Activated CD4-positive, CD25-positive, alpha-beta regulatory T cell (primary cell): ENCODE measurements at regions not wholly inside any gene's neighbourhood (a gene's known extent, or its start where the extent isn't known, plus 50 kb on each side); places are given as distances from the start of the nearest gene placed in this dataset.

Source experiments
- DNase-seq, 4 experiments: peaks; one replicate each; lab custom pipeline; 2025; lab: John Stamatoyannopoulos, UW

DNA sequence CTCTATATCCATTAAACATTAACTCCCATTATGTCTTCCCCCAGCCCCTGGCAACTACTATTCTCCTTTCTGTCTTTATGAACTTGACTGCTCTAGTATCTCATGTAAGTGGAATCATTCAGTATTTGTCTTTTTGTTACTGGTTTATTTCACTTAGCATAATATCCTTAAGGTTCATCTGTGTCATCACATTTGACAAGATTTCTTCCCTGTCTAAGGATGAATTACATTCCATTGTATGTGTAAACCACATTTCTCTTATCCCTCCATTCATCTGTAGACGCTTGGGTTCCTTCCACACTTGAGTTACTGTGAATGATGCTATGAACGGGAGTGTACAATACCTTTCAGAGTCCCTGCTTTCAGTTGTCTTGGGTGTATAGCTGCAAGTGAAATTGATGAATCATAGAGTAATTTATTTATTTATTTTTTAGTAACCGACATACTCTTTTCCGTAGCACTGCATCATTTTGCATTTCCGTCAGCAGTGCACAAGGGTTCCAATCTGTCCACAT, 399.7 kb upstream of the RBFOX1 start:
- no peak for DNase-seq

- DNase-seq = no peak
Observed at GRCh38 chr16:6929868-6930267, 402.8 kb upstream of the RBFOX1 start.

DNA sequence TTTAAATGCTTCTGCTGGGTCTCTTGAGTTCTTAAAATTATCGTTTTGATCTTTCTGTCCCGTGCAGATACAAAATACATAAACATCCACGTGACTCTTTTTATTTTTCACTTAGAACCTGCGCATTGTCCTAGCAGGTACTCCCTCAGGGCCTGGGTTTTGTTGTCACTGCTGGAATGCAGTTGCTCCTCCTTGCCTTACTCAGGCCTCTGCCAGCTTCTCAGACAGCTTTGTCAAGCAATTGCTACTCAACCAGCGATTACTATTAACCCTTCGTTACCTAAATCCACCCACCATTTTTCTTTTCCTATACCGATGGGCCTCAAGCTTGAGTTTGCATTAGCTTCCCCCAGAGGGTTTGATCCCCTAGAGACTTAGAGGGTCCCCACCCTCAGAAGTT, 405.9 kb upstream of the RBFOX1 start:
- DNase-seq = no peak

DNA sequence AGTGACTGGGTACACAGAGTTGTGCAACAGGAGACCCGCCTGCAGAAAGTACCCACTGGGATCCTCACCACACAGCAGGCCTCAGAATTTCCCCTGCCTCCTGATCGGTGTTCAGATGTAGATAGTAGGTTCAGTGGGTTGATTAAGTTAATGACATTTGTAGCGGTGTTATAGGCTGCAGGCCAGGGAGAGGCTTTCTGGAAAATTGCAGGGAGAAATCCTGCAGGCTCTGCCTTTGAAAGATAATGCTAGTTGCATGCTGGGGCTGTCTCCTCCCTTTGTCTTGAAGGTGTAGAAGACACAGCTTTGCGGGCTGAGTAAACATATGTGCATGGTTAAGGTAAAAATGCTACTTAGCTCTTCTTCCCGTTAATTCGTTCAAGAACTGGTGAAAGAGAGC, 406.3 kb upstream of the RBFOX1 start:
- no peak for DNase-seq

GRCh38 chr16:6918646-6919045, 414.0 kb upstream of the RBFOX1 start:
- no peak for DNase-seq

DNA sequence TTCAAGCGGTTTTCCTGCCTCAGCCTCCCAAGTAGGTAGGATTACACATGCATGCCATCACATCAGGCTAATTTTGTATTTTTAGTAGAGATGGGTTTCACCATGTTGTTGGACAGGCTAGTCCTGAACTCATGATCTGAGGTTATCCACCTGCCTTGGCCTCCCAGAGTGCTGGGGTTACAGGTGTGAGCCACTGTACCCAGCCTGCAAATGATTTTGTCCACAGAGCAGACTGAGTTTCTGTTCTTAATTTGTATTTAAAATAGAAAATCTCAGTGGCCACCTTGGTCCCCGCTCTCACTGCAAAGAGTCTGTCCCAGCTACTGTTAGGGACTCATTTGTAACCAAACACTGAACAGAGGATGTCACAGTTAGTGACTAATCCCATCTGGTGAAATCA, 415.7 kb upstream of the RBFOX1 start:
- no peak for DNase-seq

- DNase-seq = no peak
Observed at GRCh38 chr16:6913566-6913965, 419.1 kb upstream of the RBFOX1 start.

DNA sequence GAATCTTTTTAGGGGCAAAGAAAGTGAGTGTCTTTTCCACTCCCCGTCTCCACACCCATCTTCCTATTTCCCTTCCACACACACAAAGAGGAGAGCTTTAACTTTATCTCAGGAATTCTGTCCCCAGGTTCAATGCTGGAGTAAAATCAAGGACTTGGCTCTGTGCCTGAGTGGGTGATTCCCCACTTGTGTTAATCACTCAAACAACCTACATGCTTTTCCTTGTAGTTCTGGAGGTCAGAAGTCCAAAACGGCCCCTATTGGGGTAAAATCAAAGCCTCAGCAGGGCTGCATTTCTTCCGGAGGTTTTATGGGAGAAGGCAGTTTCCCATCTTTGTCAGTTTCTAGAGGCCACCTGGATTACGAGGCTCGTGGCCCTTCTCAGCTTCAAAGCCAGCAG, 422.3 kb upstream of the RBFOX1 start:
- DNase-seq = no peak

GRCh38 chr16:6905601-6906000, 427.0 kb upstream of the RBFOX1 start:
- no peak for DNase-seq

DNA sequence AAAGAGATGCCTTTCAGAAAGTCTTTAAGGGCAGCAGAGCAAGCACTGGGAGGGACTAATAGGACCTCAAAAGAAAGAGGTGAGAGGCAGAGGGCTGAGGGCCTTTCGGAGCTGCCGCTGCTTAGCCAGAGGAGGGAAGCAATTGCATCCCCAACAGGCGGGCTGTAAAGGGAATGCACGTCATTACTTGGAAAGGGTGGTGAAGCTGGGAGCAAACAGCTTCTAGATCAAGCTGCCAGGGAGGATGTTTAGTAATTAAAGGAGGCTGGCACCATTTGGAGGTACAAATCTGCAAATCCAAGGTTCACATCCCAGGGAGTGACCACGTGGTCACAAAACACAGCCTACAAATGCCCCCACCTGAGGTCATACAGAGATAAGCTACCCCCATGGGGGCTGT, 429.0 kb upstream of the RBFOX1 start:
- no peak for DNase-seq

DNA sequence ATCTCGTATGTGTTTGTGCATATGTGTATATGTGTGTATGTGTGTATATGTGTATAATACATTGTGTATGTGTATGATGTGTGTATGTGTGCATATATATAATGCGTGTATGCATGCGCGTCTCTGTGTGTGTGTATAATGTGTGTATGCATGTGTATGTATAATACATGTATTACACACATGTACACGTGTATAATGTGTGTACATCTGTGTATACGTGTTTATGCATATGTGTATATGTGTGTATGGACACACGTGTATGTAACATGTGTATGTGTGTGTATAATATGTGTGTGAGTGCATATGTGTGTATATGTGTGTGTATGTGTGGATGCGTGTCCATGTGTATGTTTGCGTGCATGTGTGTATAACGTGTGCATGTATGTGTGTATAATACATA, 433.7 kb upstream of the RBFOX1 start:
- no peak for DNase-seq

DNA sequence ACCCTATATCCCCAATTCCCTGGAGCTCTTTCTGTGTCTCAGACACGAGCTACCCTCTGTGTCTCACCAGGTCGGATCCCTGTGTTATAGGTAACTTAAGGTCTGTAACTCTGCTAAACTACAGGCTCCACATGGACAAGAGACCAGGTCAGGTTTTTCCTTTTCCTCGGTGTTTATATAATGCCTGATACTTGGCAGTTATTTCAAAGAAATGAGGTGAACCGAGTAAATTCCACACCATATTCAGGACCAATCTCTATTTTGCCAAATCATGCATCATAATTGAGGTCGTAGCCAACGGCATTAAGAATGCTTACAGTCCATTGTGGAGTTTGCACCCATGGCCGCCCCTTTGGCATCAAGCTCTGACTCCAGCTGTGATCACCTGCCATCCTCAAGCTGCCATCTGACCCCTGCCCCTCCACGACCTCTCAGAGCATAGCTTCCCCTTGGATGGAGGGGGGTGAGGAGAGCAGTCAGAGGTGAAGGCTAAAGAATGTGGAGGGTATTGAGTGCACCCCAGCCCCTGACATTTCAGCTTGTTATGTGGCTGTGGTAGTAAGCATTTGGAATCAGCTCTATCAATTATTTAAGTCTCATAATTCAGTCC, 434.7 kb upstream of the RBFOX1 start:
- no peak for DNase-seq

- DNase-seq = no peak
Observed at GRCh38 chr16:6892966-6893365, 439.7 kb upstream of the RBFOX1 start.

DNA sequence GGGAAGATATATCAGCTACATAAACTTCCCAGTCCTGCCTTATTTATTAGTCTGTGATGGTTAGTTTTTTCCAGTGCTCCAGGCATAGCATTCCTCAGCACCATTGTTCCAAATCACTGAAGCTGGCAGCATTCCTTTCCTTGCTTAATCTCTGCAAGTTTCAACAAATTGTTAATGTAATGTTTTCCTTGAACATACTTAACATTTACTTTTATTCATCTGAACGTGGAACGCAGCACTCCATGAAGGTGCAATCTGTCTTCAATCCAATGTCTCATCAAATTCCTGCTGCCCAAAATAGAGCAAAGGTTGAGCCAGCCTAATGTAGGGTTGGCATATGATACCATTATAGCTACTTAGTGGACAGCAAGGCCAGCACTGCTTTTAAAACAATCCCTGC, 441.1 kb upstream of the RBFOX1 start:
- no peak for DNase-seq

- DNase-seq = no peak
Observed at GRCh38 chr16:6888531-6888930, 444.1 kb upstream of the RBFOX1 start.

- DNase-seq = no peak
Observed at GRCh38 chr16:6884002-6884401, 448.6 kb upstream of the RBFOX1 start.

- no peak for DNase-seq
Observed at GRCh38 chr16:6880263-6880662, 452.4 kb upstream of the RBFOX1 start.

DNA sequence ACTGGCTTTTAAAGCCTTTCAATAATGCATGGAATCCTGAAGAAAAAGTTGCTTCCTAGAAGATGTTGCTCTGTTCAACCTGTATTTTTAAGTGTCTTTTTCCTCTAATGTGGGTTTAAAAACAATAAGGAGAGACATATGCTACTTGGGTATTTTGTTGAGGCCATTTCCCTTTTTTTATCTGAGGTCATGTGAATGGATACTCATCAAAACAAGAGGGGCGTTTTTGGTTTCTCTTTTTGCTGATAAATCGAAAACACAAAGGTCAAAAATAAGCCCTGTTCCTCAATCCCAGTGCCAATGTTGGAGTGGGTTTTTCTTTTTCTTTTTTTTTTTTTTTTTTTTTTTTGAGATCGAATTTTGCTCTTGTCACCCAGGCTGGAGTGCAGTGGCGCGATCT, 468.0 kb upstream of the RBFOX1 start:
- no peak for DNase-seq

DNA sequence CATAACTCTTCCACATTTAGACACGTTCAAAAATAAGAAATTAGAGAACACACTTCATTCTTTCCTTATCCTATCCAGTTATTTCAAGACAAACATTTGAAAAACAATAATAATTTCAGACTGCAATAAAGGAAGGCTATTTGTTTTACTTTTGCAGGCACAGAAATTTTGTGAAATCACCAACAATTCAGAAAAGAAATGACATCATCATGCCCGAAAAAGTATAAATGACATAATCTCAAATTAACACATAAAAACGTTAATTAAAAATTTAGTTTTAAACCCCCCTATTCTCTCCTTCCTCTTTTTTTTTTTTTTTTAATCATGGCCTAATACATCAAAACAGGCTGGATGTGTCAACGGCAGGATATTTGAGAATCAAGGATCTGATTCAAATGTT, 468.4 kb upstream of the RBFOX1 start:
- no peak for DNase-seq

DNA sequence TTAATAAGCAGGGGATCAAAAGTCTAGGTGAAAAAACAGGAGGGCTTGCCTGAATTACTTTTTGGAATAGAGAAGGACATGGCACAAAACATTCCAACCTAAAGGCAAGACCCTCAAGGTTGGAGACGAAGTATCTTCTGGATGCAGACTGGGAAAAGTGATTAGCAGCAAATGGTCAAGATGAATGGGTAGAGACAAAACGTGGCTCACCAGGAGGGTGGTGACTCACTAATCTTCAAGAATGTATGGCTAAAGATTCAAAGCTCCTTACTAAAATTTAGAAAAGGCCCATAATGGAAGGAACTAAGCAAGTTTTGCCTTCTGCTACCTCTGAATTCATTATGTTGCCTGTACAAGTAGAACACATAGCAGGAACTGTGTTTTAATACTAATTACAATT, 469.5 kb upstream of the RBFOX1 start:
- no peak for DNase-seq

DNA sequence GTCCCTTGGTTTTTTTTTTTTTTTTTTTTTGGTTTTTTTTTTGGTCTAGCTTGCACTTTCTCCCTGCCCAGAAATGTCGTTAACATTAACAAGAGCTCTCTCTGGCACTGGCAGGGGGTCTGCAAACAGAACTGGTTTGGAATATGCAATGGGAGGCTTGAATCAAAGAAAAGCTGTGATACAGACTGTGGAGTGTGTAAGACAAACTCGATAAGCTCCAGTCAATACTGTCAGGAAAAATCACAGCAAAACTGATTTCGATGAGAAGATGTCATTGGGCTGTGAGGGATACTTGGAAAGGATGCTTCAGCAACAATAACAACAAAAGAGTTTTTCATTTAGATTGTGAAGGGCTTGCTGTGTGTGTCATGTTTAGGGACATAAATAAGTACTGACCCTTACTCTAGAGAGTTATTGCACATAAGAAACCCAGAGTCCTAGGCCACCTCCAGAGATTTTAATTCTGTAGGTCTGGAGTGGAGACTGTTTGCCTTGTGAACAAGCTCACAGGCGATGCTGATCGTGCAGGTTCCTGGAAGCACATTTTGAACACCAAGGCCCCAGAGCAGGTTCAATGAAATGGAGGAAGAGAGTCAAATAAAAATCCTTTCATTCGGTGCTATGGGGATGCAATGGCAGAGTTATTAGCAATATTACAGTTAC, 470.7 kb upstream of the RBFOX1 start:
- no peak for DNase-seq

- DNase-seq = no peak
Observed at GRCh38 chr16:6861135-6861814, 471.4 kb upstream of the RBFOX1 start.

DNA sequence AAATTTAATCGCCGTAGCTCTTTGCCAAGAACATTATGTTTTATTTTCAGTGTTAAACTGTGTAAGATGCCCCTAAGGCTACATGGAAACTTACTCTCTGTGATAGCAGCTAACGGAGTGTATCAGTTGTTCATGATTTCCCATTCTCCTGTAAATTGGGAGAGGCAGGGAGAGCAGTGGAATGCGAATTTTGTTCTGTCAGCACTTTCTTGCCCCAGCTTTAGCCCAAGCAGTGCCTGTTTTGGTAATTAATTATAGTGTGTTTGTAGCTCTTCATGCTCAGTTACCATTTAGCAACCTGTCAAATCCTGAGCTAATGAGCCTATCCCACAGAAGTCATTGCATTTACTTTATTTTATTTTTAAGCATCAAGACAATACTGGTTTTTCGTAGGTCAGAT, 475.1 kb upstream of the RBFOX1 start:
- no peak for DNase-seq
